ENCODE measurements at regions not wholly inside any gene's neighbourhood (a gene's known extent, or its start where the extent isn't known, plus 50 kb on each side); places are given as distances from the start of the nearest gene placed in this dataset.

- Histone ChIP-seq H3K56ac (ENCODE audit: insufficient read length, low read depth, low read length) (no peak overlapping the region), H4K91ac (ENCODE audit: insufficient read length, low read depth, low read length) (no peak overlapping the region), H3K27me3 (ENCODE audit: insufficient read depth, low read length) (no peaks in the 10 kb centered on the region), H3K14ac (ENCODE audit: insufficient read depth, low read length) (no peak overlapping the region), H2BK15ac (ENCODE audit: low read depth, low read length) (no peak overlapping the region), H3K4me2 (ENCODE audit: insufficient read depth, insufficient read length, low read length) (no peak overlapping the region), H3K79me2 (ENCODE audit: insufficient read depth, low read length) (no peaks in the 10 kb centered on the region), H3T11ph (ENCODE audit: low read length) (no peak overlapping the region), H2BK20ac (ENCODE audit: low read depth, low read length, poor library complexity, severe bottlenecking) (no peak overlapping the region), H2AFZ (ENCODE audit: low read length) (no peak overlapping the region), H3K4ac (ENCODE audit: low read depth, low read length) (no peak overlapping the region), H3K79me1 (ENCODE audit: insufficient read depth, low read depth, low read length, poor library complexity, severe bottlenecking) (no peaks in the 10 kb centered on the region), H2AK5ac (ENCODE audit: insufficient read length, low read length) (no peak overlapping the region), H2BK120ac (ENCODE audit: low read depth, low read length, poor library complexity, severe bottlenecking) (no peak overlapping the region), H3K18ac (ENCODE audit: insufficient read length, low read depth, low read length) (no peak overlapping the region), H2BK12ac (ENCODE audit: insufficient read length, low read depth, low read length) (no peak overlapping the region), H3K9ac (ENCODE audit: extremely low read depth, insufficient read length, low read length) (no peak overlapping the region), H3K27ac (ENCODE audit: insufficient read length, low read depth, low read length) (no peak overlapping the region), H4K8ac (replicated peaks; ENCODE audit: insufficient read length, low read depth, low read length) (no peak overlapping the region), H3K23me2 (ENCODE audit: insufficient read length, low read depth, low read length, poor library complexity, severe bottlenecking) (no peaks in the 10 kb centered on the region), H3K23ac (ENCODE audit: insufficient read length, low read depth, low read length) (no peak overlapping the region), H4K5ac (ENCODE audit: insufficient read length, low read depth, low read length) (no peak overlapping the region), H3K9me3 (ENCODE audit: control insufficient read depth, low read depth, low read length) (no peaks in the 10 kb centered on the region), H4K20me1 (ENCODE audit: control insufficient read depth, insufficient read depth, insufficient read length) (no peaks in the 10 kb centered on the region), H3K4me1 (ENCODE audit: insufficient read depth, low read length) (no peaks in the 10 kb centered on the region; the same call in 1 of the 2 replicates), H2BK5ac (ENCODE audit: insufficient read length, low read length) (no peak overlapping the region)
- H3K27ac Mint-ChIP-seq: peak overlapping the region in 1 of 3 experiments; percentile 65; a peak in 2 of 7 replicates
- H3K4me1 Mint-ChIP-seq: peaks cover 11 to 20% of the 10 kb centered on the region in 2 experiments
- TF ChIP-seq, protein P1, sequence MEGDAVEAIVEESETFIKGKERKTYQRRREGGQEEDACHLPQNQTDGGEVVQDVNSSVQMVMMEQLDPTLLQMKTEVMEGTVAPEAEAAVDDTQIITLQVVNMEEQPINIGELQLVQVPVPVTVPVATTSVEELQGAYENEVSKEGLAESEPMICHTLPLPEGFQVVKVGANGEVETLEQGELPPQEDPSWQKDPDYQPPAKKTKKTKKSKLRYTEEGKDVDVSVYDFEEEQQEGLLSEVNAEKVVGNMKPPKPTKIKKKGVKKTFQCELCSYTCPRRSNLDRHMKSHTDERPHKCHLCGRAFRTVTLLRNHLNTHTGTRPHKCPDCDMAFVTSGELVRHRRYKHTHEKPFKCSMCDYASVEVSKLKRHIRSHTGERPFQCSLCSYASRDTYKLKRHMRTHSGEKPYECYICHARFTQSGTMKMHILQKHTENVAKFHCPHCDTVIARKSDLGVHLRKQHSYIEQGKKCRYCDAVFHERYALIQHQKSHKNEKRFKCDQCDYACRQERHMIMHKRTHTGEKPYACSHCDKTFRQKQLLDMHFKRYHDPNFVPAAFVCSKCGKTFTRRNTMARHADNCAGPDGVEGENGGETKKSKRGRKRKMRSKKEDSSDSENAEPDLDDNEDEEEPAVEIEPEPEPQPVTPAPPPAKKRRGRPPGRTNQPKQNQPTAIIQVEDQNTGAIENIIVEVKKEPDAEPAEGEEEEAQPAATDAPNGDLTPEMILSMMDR (conservative IDR thresholded peaks at IDR 0.05): no peak
- no CpG with 5 or more reads among the region's 1 CpG for WGBS (ENCODE audit: extremely low coverage, insufficient read length, low lambda C conversion rate)
- H3K4me3 Mint-ChIP-seq: no peak overlapping the region
- 0 out of 2 replicates have a peak, but pooled peaks cover 1% of the 10 kb centered on the region for H3K27me3 Mint-ChIP-seq (ENCODE audit: low read depth)
- DNase-seq: peak; percentile 50
- peaks cover 15 to 20% of the 10 kb centered on the region in 2 experiments for H3K9me3 Mint-ChIP-seq
- peaks cover 12 to 21% (median 14%) of the 10 kb centered on the region in 3 experiments for H3K36me3 Mint-ChIP-seq (ENCODE audit: insufficient read depth in 1 of 3, low read depth in 3 of 3)
Measured at GRCh38 chr2:145906354-145906753, 1386.4 kb upstream of the ZEB2 start.
